GM19351 (cell line): ENCODE measurements at regions not wholly inside any gene's neighbourhood (a gene's known extent, or its start where the extent isn't known, plus 50 kb on each side); places are given as distances from the start of the nearest gene placed in this dataset.

Experiments
- ATAC-seq: cut with Tn5 transposase; IDR thresholded peaks from one replicate; pipeline ENCODE4 v1.9.1; 2021; ENCODE audit warnings: mild to moderate bottlenecking, moderate library complexity; ENCODE audit not compliant: unreplicated experiment

DNA sequence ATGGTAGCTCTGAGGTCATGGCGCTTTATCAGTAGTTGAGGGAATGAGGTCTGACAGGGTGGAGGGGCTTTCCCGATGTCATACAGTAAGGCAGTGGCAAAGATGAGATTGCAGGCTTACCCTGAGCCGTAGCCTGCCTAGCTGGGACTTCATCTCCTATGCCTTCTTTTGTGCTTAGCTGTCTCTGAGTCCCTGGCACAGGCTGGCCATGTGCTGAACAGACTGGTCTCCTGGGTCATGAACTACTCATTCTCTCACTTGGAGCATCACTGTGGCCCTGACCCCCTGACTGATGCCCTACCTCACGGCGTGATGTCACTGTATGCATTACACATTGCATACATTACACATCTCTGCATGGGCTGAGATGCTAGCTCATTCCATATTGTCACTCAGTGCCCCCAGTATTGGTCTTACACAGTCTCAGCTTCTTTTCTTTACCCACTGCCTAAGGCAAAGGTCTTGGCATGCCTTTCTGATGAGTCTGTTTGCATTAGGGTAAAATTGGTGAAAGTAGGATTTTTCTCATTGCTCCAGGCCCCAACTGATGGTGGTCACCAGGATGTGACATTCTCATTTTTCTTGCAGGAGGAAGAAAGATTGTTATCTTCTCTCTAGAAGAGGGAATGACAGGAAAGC lies 389.4 kb upstream of the CADM1 start:
- ATAC-seq, result no peak

DNA sequence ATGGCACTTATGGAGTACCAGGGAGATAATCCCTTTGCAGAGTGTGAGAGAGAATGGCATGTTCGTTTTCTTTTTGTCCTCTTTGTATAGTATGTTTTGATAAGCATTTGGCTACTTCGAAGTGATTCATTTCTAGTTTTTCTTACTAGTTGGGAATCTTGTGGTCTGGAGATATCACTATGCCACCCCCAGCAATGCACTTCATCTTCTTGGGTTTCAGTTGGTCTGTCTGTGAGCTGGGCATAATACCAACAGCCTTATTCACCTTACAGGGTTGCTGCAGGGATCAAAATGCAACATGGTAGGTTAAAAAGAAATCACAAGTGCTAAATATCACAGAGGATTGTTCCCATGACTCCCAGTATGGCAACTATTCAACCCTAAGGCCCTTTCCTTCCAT lies 387.8 kb upstream of the CADM1 start:
- ATAC-seq, result no peak

DNA sequence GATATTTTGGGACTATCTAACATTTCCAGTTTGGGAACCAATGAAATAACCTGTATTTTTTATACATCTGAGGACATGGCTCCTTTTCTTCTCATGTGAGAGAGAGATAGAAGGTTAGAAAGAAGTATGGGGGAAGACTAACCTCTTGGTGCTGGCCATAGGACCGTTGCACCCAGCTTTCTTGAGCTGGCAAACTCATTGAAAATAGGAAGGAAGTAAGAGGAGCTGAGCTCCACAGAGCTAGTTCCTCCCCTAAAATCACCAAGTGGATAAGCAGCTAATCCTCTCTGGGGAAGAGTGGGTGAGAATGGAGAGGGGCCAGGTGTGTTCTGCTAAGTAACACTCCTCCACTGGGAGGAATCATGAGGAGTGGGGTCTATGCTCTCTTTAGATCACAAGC lies 387.4 kb upstream of the CADM1 start:
- ATAC-seq, result no peak

- no peak for ATAC-seq
These were observed 386.3 kb upstream of the CADM1 start for GRCh38 chr11:115890500-115890899.

DNA sequence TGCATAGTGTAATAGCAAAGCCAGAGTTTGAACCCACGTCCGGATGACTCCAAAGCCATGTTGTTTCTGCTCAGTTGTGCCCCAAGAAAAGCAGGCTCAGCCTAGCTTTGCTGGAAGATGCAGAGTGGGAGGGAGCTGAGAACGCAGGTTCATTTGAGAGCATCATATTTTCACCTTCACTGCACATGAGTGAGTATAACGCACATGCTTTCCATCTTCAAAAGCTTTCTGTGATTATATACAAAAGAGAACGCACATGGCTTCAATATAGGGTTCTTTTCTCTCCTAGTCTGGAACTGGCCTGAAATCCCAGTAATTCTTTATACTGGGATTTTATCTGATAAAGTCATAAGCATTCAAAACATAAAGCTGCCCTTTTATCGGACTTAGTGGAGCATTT lies 385.5 kb upstream of the CADM1 start:
- ATAC-seq, result no peak

GRCh38 chr11:115887727-115888126 lies 383.5 kb upstream of the CADM1 start:
- ATAC-seq, result no peak

GRCh38 chr11:115887316-115887715 lies 383.1 kb upstream of the CADM1 start:
- no peak for ATAC-seq

GRCh38 chr11:115886422-115886733 lies 382.2 kb upstream of the CADM1 start:
- no peak for ATAC-seq

GRCh38 chr11:115885535-115886421 lies 381.6 kb upstream of the CADM1 start:
- ATAC-seq, result no peak

- ATAC-seq, result no peak
These were observed 380.8 kb upstream of the CADM1 start for GRCh38 chr11:115884800-115885534.

DNA sequence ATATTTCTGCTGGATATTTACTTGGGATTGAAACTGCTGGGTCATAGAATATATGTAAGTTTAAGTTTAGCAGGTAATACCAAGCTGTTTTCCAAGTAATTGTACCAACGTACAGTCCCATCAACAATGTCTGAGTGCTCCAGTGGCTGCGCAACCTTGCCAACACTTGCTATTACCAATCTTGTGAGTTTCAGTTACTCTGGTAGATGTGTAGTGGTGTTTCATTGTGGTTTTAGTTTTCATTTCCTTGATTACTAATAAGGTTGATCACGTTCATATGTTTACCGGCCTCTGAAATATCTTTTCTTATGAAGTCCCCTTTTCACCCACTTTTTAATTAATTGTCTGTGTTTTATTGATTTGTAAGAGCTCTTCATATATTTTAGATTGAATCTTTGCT lies 370.6 kb upstream of the CADM1 start:
- peak; percentile 84 for ATAC-seq

DNA sequence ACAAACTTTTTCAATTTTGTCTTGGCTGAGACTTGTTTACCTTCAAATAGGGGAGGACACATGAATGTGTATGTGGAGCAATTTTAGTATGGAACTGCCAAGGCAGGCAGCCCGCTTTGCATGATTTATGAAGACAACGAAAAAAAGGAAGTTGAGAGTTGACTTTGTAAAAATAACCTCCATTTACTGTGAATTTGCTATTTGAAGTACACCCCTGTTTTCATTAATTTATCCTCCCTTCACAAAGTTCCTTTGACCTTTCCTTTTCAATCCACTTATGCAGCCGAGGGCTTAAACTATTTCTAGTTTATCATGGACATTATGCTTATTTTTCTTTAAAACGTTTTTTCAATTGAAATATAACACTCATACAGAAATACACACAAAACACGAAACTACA lies 369.6 kb upstream of the CADM1 start:
- no peak for ATAC-seq

DNA sequence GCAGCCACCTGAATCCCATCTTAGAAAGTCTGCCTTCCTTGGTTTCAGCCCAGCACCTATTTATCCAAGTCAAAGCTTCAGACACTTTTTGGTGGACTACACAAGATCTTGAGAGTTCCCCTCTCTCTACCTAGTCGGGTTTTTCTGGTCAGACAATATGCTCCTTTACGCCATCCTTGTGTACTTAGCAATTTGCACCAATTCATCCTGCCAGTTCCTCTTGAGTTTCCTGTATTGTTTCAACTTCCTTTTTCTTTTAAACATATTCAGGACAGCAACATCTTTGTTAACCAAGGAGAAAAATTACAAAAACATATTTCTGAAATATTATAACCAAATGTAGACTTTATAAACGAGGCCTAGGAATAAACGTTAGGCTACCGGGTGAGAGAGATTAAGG lies 368.2 kb upstream of the CADM1 start:
- ATAC-seq, result no peak

GRCh38 chr11:115871161-115871760 lies 367.0 kb upstream of the CADM1 start:
- no peak for ATAC-seq

- peak; percentile 89 for ATAC-seq
These were observed 365.7 kb upstream of the CADM1 start for GRCh38 chr11:115869780-115870431.

GRCh38 chr11:115869131-115869530 lies 364.9 kb upstream of the CADM1 start:
- ATAC-seq, result no peak

- no peak for ATAC-seq
These were observed 356.0 kb upstream of the CADM1 start for GRCh38 chr11:115860246-115860645.

GRCh38 chr11:115848611-115849010 lies 344.4 kb upstream of the CADM1 start:
- ATAC-seq, result no peak

DNA sequence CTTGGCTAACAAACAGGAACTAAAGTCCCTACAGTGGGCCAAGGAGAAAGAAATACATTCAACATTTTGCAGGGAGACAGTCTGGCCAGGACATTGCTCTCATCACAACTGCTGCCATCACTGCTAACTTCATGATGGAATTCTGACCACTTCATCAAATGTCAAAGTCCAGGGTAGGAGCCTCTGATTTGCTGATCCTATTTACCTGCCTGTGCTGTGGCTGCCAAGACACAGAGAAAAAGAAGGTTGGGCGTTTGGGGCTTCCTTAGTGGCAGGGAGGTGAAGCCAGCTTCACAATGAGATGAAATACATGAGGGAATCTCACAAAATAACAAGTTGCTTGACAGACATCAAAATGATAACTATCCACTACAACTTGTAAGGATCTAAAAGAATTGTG lies 343.9 kb upstream of the CADM1 start:
- no peak for ATAC-seq

DNA sequence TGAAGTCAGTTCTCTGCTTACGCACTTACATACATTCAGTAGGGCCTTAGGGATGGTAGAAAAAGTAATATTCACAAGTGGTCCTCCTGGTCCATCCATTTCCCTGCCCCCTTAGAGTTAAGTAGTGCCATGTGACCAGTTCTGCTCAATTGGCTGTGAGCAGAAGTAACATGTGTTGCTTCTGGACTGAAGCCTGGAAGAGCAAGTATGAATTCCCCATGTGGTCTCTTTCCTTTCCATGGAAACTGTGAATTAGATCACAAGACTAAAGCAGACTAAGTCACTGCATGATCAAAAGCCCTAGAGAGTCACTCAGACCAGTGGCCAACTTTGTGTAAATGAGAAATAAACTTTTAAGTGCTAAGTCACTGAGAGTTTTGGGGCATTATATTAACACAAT lies 341.7 kb upstream of the CADM1 start:
- ATAC-seq, result no peak

GRCh38 chr11:115843685-115844084 lies 339.5 kb upstream of the CADM1 start:
- no peak for ATAC-seq
